SU-DHL-6 (cell line): ENCODE measurements at regions not wholly inside any gene's neighbourhood (a gene's known extent, or its start where the extent isn't known, plus 50 kb on each side); places are given as distances from the start of the nearest gene placed in this dataset.

Experiments
- H2AFZ ChIP-seq: fragments of 200-600 bp; sonication (generic); 2 replicates; pipeline ENCODE4 v1.6.1; 2014; ENCODE audit warnings: low read depth, mild to moderate bottlenecking, moderate library complexity, mixed read lengths, antibody characterized with exemption, low read length; ENCODE audit not compliant: severe bottlenecking
- H3F3A ChIP-seq: fragments of 200-600 bp; shearing (Covaris generic); 2 replicates; pipeline ENCODE4 v1.6.0; 2016; ENCODE audit warnings: antibody characterized with exemption, mild to moderate bottlenecking; ENCODE audit not compliant: insufficient read depth
- H3K27ac ChIP-seq: fragments of 200-600 bp; sonication (generic); 2 replicates; pipeline ENCODE4 v1.5.1; 2016; ENCODE audit warnings: low read depth, mild to moderate bottlenecking, low read length, moderate library complexity, mixed read lengths
- H3K27me3 ChIP-seq: fragments of 200-600 bp; sonication (generic), shearing (Covaris generic); 2 replicates; pipeline ENCODE4 v1.6.0; 2014; ENCODE audit warnings: mild to moderate bottlenecking, low read length
- H3K36me3 ChIP-seq: fragments of 200-600 bp; sonication (generic); 2 replicates; pipeline ENCODE4 v1.6.1; 2014; ENCODE audit warnings: mild to moderate bottlenecking, low read length, mixed read lengths
- H3K4me2 ChIP-seq: fragments of 300-600, 200-600 bp; shearing (Covaris generic), sonication (generic); 2 replicates; pipeline ENCODE4 v1.6.0; 2014; ENCODE audit warnings: low read length, low read depth, mild to moderate bottlenecking; ENCODE audit not compliant: poor library complexity, severe bottlenecking
- H3K4me3 ChIP-seq: fragments of 200-600 bp; sonication (generic); 2 replicates; pipeline ENCODE4 v1.5.1; 2014; ENCODE audit warnings: antibody characterized with exemption, low read length, mild to moderate bottlenecking, mixed read lengths; ENCODE audit not compliant: insufficient read depth, poor library complexity, severe bottlenecking
- H3K79me2 ChIP-seq: fragments of 200-600 bp; sonication (generic); 2 replicates; pipeline ENCODE4 v1.6.1; 2014; ENCODE audit warnings: mild to moderate bottlenecking, low read length, moderate library complexity; ENCODE audit not compliant: insufficient read depth
- H3K9ac ChIP-seq: fragments of 200-600 bp; sonication (generic); 2 replicates; pipeline ENCODE4 v1.7.0; 2014; ENCODE audit warnings: mild to moderate bottlenecking, low read length
- H3K9me2 ChIP-seq: fragments of 200-600 bp; sonication (generic); replicated peaks from 2 replicates; pipeline ENCODE4 v1.6.1; 2014; ENCODE audit warnings: low read length; ENCODE audit not compliant: insufficient read depth
- H3K9me3 ChIP-seq: fragments of 200-600 bp; sonication (generic); 2 replicates; pipeline ENCODE4 v1.6.1; 2014; ENCODE audit warnings: low read length, mixed read lengths; ENCODE audit not compliant: insufficient read depth
- H4K20me1 ChIP-seq: fragments of 200-600 bp; sonication (generic); 2 replicates; pipeline ENCODE4 v1.6.1; 2014; ENCODE audit warnings: low read depth, mild to moderate bottlenecking, antibody characterized with exemption, low read length, moderate library complexity, mixed read lengths
- CTCF ChIP-seq: fragments of 200-600 bp; sonication (generic); IDR thresholded peaks from one replicate; pipeline ENCODE4 v1.5.1; 2017; ENCODE audit warnings: antibody characterized with exemption, mild to moderate bottlenecking, low read length, moderate library complexity; ENCODE audit not compliant: insufficient read depth, poor library complexity, severe bottlenecking
- EZH2phosphoT487 ChIP-seq: fragments of 200-600 bp; sonication (generic), shearing (Covaris generic); conservative IDR thresholded peaks from 2 replicates; pipeline ENCODE4 v1.6.1; 2018; ENCODE audit warnings: mild to moderate bottlenecking, antibody characterized with exemption, low read length, moderate library complexity, mixed read lengths

GRCh38 chr5:44887722-44888121 is 79.0 kb downstream of the MRPS30 start:
- no peaks in the 10 kb centered on the region for H3K9me3 ChIP-seq
- H3K9ac ChIP-seq: no peak overlapping the region
- no peak overlapping the region for H3K4me2 ChIP-seq
- TF ChIP-seq EZH2phosphoT487: no peak
- TF ChIP-seq CTCF: no peak
- H3K79me2 ChIP-seq: no peaks in the 10 kb centered on the region
- no peaks in the 10 kb centered on the region for H4K20me1 ChIP-seq
- no peak overlapping the region for H3K27ac ChIP-seq
- no peaks in the 10 kb centered on the region for H3K27me3 ChIP-seq
- H2AFZ ChIP-seq: no peak overlapping the region
- no peaks in the 10 kb centered on the region for H3F3A ChIP-seq
- H3K9me2 ChIP-seq: no peaks in the 10 kb centered on the region
- no peak overlapping the region for H3K4me3 ChIP-seq
- H3K36me3 ChIP-seq: no peaks in the 10 kb centered on the region

GRCh38 chr5:44888435-44888834 is 79.7 kb downstream of the MRPS30 start:
- no peaks in the 10 kb centered on the region for H3K27me3 ChIP-seq
- no peak overlapping the region for H3K4me2 ChIP-seq
- no peaks in the 10 kb centered on the region for H3K36me3 ChIP-seq
- H3K9me3 ChIP-seq: no peaks in the 10 kb centered on the region
- no peaks in the 10 kb centered on the region for H3F3A ChIP-seq
- H3K27ac ChIP-seq: no peak overlapping the region
- TF ChIP-seq CTCF: no peak
- TF ChIP-seq EZH2phosphoT487: no peak
- H3K9me2 ChIP-seq: no peaks in the 10 kb centered on the region
- H4K20me1 ChIP-seq: no peaks in the 10 kb centered on the region
- H2AFZ ChIP-seq: no peak overlapping the region
- H3K4me3 ChIP-seq: no peak overlapping the region
- H3K79me2 ChIP-seq: no peaks in the 10 kb centered on the region
- H3K9ac ChIP-seq: no peak overlapping the region

GRCh38 chr5:44891116-44891515 is 82.4 kb downstream of the MRPS30 start:
- no peak overlapping the region for H3K27ac ChIP-seq
- H4K20me1 ChIP-seq: no peaks in the 10 kb centered on the region
- no peak overlapping the region for H2AFZ ChIP-seq
- H3K9ac ChIP-seq: no peak overlapping the region
- H3K36me3 ChIP-seq: no peaks in the 10 kb centered on the region
- H3K4me2 ChIP-seq: no peak overlapping the region
- H3K79me2 ChIP-seq: no peaks in the 10 kb centered on the region
- H3K27me3 ChIP-seq: no peaks in the 10 kb centered on the region
- TF ChIP-seq EZH2phosphoT487 (no peak), CTCF (no peak)
- no peaks in the 10 kb centered on the region for H3K9me2 ChIP-seq
- H3K4me3 ChIP-seq: no peak overlapping the region
- H3F3A ChIP-seq: no peaks in the 10 kb centered on the region
- no peaks in the 10 kb centered on the region for H3K9me3 ChIP-seq
